ENCODE measurements at regions not wholly inside any gene's neighbourhood (a gene's known extent, or its start where the extent isn't known, plus 50 kb on each side); places are given as distances from the start of the nearest gene placed in this dataset.

DNA sequence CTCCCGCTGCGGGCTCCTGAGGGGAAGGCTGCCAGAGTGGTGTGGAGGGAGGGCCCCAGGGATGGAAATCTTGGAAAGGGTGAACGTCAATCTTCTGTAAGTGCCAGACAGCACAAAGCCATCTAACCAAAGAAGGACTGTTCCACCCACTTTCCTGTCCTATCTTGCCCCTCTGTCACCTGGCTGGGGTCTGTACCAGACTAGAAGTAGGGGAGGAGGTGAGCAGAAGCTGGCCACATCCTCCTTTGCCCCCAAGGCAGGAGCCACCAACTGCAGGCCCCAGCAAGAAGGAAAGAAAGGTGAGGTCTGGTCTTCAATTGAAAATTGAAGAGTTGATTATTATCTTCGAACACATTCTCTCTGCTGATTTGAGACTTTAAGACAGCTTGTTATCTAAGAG is 214.4 kb upstream of the LEF1 start:
- no peak for ATAC-seq
- intact Hi-C loops (cut with micrococcal nuclease): no loop called here
- DNase-seq: no peak

DNA sequence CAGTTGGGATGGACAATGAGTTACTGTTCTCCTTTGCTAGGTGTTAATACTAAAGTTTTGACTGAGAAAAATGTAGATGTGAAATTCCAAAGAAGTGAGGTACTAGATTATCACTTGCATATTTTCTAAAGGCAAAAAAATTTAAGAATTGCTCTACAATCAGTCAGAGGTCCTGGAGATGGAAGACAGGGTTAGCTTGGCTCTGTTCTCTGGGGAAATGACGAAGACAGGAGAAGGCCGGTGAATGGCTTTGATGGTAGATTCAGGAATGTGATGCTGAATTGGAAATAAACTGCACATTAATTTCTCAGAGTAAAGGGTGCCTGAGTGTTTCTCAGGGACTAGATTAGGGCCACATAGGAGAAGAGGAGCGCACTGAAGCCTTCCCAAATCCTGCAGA is 214.0 kb upstream of the LEF1 start:
- intact Hi-C loops (cut with micrococcal nuclease): no loop called here
- no peak for ATAC-seq
- DNase-seq: no peak

DNA sequence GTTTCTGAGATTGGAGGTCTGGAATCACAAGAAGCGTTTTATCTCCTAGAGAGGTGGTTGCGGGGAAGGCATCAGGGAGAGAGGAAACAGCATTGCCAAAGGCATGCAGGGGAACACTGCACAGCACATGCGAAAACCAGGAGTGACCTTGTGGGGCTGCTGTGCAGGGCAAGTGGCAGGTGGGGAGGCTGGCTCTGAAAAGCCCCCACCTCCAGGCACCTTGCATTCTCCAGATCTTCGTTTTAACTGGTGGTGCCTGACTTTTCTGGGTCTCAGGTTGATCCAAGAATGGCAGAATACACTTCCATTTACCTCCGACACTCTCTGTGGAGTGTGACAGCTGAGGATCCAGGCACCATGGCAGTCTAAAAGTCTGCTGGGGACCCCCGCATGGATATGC is 209.4 kb upstream of the LEF1 start:
- intact Hi-C loops (cut with micrococcal nuclease): no loop called here
- ATAC-seq (no peak), DNase-seq (no peak)

GRCh38 chr4:108377021-108377420 is 208.3 kb upstream of the LEF1 start:
- intact Hi-C loops (cut with micrococcal nuclease): no loop called here

GRCh38 chr4:108375434-108375833 is 206.7 kb upstream of the LEF1 start:
- intact Hi-C loops (cut with micrococcal nuclease): no loop called here
- ATAC-seq: no peak
- DNase-seq: no peak

More at GRCh38 chr4:108377021-108377420, 208.3 kb upstream of the LEF1 start:
- DNase-seq: no peak
- ATAC-seq: no peak

- no peak for ATAC-seq
- intact Hi-C loops (cut with micrococcal nuclease): no loop called here
- DNase-seq: no peak
Measured at GRCh38 chr4:108372681-108373080, 203.9 kb upstream of the LEF1 start.

DNA sequence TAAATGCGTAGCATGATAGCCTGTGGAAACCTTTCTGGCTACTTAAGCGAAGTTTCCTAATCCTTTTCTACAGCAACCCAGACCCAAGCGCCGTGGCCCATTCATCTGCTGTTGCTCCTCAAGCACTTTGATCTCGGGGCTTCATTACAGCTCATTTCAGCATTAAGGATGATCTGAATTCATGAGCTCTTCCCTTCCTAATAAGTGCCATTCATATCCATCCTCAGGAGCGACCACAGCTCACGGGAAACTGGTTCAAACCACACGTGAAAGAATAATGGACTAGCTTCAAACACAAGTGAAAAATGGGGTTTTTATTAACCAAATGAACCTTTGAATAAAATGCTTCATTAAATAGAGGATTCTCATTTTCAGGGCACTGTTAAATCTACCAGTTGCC is 202.6 kb upstream of the LEF1 start:
- intact Hi-C loops (cut with micrococcal nuclease): no loop called here
- ATAC-seq (no peak), DNase-seq (no peak)

GRCh38 chr4:108370291-108371141 is 201.8 kb upstream of the LEF1 start:
- ATAC-seq: no peak
- intact Hi-C loops (cut with micrococcal nuclease): no loop called here
- no peak for DNase-seq

- ATAC-seq (no peak), DNase-seq (no peak)
- intact Hi-C loops (cut with micrococcal nuclease): no loop called here
Measured at GRCh38 chr4:108369035-108369655, 200.4 kb upstream of the LEF1 start.

DNA sequence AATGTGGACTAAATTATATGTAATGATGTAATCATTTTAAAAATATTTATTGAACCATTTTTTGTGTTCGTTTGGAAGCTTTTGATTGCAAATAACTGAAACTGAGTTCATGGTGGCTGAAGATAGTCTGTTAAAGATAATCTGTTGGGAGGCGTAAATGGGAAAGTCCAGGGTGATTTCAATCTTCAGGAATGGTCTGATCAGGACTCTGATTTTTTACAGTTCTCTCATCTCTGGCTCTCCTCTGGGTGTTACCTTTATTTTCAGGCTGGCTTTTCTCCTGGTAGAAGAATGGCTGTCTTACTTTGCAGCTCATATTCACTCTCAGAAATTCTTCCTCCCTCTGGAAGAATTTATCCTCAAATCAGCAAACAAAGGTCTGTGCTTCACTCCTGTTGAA is 199.0 kb upstream of the LEF1 start:
- DNase-seq: no peak
- ATAC-seq: no peak
- intact Hi-C loops (cut with micrococcal nuclease): no loop called here

DNA sequence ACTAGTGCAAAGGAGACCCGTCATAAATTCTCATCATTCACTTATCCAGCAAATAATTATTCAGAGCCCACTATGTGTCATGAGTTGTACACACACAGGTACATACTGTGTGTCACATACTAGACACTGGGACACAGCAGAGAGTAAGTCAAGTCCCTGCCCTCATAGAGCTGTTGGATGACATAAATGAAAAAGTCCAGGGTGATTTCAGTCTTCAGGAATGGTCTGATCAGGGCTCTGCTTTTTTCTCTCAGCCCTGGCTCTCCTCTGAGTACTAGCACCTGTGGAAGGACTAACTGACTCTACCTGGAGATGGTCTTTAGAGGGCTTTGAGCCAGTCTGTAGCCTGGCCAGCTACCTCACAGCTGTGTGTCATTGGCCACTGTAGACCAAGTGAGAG is 198.0 kb upstream of the LEF1 start:
- no peak for DNase-seq
- no peak for ATAC-seq
- intact Hi-C loops (cut with micrococcal nuclease): no loop called here

GRCh38 chr4:108365551-108365950 is 196.8 kb upstream of the LEF1 start:
- ATAC-seq (no peak), DNase-seq (no peak)
- intact Hi-C loops (cut with micrococcal nuclease): no loop called here

GRCh38 chr4:108361886-108362285 is 193.2 kb upstream of the LEF1 start:
- DNase-seq: no peak
- ATAC-seq: no peak
- intact Hi-C loops (cut with micrococcal nuclease): no loop called here

- ATAC-seq (no peak), DNase-seq (no peak)
- intact Hi-C loops (cut with micrococcal nuclease): no loop called here
Measured at GRCh38 chr4:108361446-108361820, 192.7 kb upstream of the LEF1 start.

GRCh38 chr4:108360754-108361445 is 192.2 kb upstream of the LEF1 start:
- ATAC-seq: no peak
- DNase-seq: no peak
- intact Hi-C loops (cut with micrococcal nuclease): no loop called here

GRCh38 chr4:108359986-108360681 is 191.4 kb upstream of the LEF1 start:
- intact Hi-C loops (cut with micrococcal nuclease): no loop called here
- ATAC-seq (no peak), DNase-seq (no peak)

- ATAC-seq: no peak
- intact Hi-C loops (cut with micrococcal nuclease): no loop called here
- DNase-seq: no peak
Measured at GRCh38 chr4:108359130-108359985, 190.6 kb upstream of the LEF1 start.

GRCh38 chr4:108355902-108356535 is 187.3 kb upstream of the LEF1 start:
- DNase-seq (no peak), ATAC-seq (no peak)
- intact Hi-C loops (cut with micrococcal nuclease): no loop called here

Data from left ventricle myocardium superior (tissue), 1 donor.